GM20000 (cell line): ENCODE measurements at regions not wholly inside any gene's neighbourhood (a gene's known extent, or its start where the extent isn't known, plus 50 kb on each side); places are given as distances from the start of the nearest gene placed in this dataset.

Experiments used
- DNase-seq: peaks from one replicate; pipeline ENCODE4 v3.0.0; 2012; ENCODE audit warnings: low spot score
- CTCF ChIP-seq: IDR thresholded peaks from 2 replicates; pipeline ENCODE4 v1.5.1; 2012; ENCODE audit warnings: mild to moderate bottlenecking, control low read depth; ENCODE audit errors: extremely low read depth, missing control alignments

GRCh38 chr12:67074072-67074471 is 195.1 kb upstream of the CAND1 start:
- no peak for TF ChIP-seq CTCF
- no peak for DNase-seq

- DNase-seq, result no peak
- no peak for TF ChIP-seq CTCF
These were observed 191.5 kb upstream of the CAND1 start for GRCh38 chr12:67077617-67078016.

- no peak for DNase-seq
- no peak for TF ChIP-seq CTCF
These were observed 190.2 kb upstream of the CAND1 start for GRCh38 chr12:67078957-67079356.

- no peak for TF ChIP-seq CTCF
- DNase-seq, result no peak
These were observed 188.5 kb upstream of the CAND1 start for GRCh38 chr12:67080637-67081036.

GRCh38 chr12:67082221-67082620 is 186.9 kb upstream of the CAND1 start:
- TF ChIP-seq CTCF, result no peak
- DNase-seq, result no peak

GRCh38 chr12:67085699-67086098 is 183.5 kb upstream of the CAND1 start:
- TF ChIP-seq CTCF, result no peak
- no peak for DNase-seq

GRCh38 chr12:67086116-67086515 is 183.0 kb upstream of the CAND1 start:
- no peak for TF ChIP-seq CTCF
- DNase-seq, result no peak
